OCI-LY3 (cell line): ENCODE measurements at regions not wholly inside any gene's neighbourhood (a gene's known extent, or its start where the extent isn't known, plus 50 kb on each side); places are given as distances from the start of the nearest gene placed in this dataset.

ENCODE experiments used
- EZH2phosphoT487 ChIP-seq: fragments of 200-600 bp; shearing (Covaris generic); IDR thresholded peaks from 2 replicates; pipeline ENCODE4 v1.6.1; 2018; ENCODE audit warnings: antibody characterized with exemption, mixed run types, low read depth
- TF ChIP-seq, protein P1 (sequence below): fragments of 200-600, 300-600 bp; sonication (generic); IDR thresholded peaks from 2 replicates; pipeline ENCODE4 v1.5.1; 2014; ENCODE audit warnings: antibody characterized with exemption, low read length, low read depth

DNA sequence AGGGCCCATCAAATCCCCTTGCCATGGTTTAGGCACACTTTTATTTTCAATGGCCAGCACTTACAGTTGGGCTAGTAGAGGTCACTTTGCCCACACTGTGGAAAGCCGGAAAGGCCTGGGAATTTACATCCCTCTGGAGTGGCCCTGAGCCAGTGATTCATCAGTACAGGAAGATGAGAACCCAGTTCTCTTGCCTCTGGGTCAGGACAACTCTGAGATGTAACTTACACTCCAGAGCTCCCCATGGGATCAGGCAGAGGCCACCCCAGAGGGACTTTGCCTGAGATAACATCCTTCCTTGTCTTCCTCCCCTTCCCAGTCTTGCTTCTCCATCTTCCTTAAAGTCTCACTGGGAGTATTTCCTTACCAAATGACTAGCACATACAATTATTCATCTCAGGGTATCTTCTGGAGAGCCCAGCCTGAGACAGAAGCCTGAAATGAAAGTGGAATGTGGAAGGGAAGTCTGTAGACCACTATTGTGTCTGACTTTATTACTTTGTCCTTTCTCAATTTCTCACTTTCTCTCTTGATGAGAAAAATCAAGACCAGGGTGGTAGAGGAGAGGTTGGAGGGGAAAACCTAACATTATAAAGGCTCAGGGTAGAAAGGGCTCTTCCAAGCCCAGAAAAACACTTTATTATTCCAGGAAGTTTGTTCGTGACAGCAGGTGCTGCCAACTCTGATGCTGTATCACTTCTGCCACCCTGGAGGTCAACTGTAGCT, 220.8 kb downstream of the ZNF621 start:
- TF ChIP-seq, protein P1, sequence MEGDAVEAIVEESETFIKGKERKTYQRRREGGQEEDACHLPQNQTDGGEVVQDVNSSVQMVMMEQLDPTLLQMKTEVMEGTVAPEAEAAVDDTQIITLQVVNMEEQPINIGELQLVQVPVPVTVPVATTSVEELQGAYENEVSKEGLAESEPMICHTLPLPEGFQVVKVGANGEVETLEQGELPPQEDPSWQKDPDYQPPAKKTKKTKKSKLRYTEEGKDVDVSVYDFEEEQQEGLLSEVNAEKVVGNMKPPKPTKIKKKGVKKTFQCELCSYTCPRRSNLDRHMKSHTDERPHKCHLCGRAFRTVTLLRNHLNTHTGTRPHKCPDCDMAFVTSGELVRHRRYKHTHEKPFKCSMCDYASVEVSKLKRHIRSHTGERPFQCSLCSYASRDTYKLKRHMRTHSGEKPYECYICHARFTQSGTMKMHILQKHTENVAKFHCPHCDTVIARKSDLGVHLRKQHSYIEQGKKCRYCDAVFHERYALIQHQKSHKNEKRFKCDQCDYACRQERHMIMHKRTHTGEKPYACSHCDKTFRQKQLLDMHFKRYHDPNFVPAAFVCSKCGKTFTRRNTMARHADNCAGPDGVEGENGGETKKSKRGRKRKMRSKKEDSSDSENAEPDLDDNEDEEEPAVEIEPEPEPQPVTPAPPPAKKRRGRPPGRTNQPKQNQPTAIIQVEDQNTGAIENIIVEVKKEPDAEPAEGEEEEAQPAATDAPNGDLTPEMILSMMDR: no peak
- no peak for TF ChIP-seq EZH2phosphoT487
